ENCODE measurements at regions not wholly inside any gene's neighbourhood (a gene's known extent, or its start where the extent isn't known, plus 50 kb on each side); places are given as distances from the start of the nearest gene placed in this dataset.

DNA sequence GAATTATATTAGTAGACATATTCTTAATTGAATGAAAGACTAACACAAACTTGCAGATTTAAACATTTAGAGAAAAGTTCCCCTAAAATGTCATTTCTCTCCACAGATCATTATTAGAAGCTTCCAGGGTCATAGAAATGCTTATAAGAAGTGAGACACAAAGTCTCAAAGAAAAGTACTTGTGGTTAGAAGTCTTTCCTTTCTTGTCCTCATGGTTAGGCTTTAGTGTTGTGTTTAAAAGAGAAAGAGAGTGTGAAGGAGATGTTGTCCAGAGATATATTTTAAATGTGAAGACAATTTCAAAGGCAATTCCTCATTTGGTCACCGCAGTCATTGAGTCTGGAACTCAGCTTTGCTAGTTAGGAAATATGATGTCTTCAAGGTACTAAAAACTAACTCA, 230.4 kb upstream of the ARPP21 start:
- Histone ChIP-seq H3K36me3 (ENCODE audit: insufficient read depth) (no peaks in the 10 kb centered on the region), H3K4me1 (ENCODE audit: insufficient read depth) (no peaks in the 10 kb centered on the region), H3K27me3 (ENCODE audit: insufficient read depth) (no peaks in the 10 kb centered on the region), H3K4me2 (no peak overlapping the region), H3K4me3 (no peak overlapping the region), H2AFZ (no peak overlapping the region), H3K9me2 (ENCODE audit: insufficient read depth) (no peaks in the 10 kb centered on the region), H3F3A (replicated peaks; ENCODE audit: low read depth) (no peaks in the 10 kb centered on the region), H3K79me2 (replicated peaks; ENCODE audit: insufficient read depth) (no peaks in the 10 kb centered on the region), H4K20me1 (replicated peaks; ENCODE audit: insufficient read depth) (no peaks in the 10 kb centered on the region), H3K27ac (ENCODE audit: low read depth) (no peak overlapping the region)
- no peak overlapping the region for H3K4me3 Mint-ChIP-seq
- DNase-seq (ENCODE audit: low spot score) (no peak), ATAC-seq (no peak)
- H3K27me3 Mint-ChIP-seq (ENCODE audit: insufficient read depth, low read depth, poor library complexity): no peaks in the 10 kb centered on the region
- TF ChIP-seq ZNF114 (CRISPR knock-in tag; IDR thresholded peaks at IDR 0.05): no peak
- TF ChIP-seq, protein P1, sequence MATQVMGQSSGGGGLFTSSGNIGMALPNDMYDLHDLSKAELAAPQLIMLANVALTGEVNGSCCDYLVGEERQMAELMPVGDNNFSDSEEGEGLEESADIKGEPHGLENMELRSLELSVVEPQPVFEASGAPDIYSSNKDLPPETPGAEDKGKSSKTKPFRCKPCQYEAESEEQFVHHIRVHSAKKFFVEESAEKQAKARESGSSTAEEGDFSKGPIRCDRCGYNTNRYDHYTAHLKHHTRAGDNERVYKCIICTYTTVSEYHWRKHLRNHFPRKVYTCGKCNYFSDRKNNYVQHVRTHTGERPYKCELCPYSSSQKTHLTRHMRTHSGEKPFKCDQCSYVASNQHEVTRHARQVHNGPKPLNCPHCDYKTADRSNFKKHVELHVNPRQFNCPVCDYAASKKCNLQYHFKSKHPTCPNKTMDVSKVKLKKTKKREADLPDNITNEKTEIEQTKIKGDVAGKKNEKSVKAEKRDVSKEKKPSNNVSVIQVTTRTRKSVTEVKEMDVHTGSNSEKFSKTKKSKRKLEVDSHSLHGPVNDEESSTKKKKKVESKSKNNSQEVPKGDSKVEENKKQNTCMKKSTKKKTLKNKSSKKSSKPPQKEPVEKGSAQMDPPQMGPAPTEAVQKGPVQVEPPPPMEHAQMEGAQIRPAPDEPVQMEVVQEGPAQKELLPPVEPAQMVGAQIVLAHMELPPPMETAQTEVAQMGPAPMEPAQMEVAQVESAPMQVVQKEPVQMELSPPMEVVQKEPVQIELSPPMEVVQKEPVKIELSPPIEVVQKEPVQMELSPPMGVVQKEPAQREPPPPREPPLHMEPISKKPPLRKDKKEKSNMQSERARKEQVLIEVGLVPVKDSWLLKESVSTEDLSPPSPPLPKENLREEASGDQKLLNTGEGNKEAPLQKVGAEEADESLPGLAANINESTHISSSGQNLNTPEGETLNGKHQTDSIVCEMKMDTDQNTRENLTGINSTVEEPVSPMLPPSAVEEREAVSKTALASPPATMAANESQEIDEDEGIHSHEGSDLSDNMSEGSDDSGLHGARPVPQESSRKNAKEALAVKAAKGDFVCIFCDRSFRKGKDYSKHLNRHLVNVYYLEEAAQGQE (IDR thresholded peaks at IDR 0.05; ENCODE audit: unreplicated experiment): no peak
- no peak for TF ChIP-seq STAT1 (IDR thresholded peaks at IDR 0.05; ENCODE audit: unreplicated experiment)
- no peak for TF ChIP-seq NANOG (IDR thresholded peaks at IDR 0.05; ENCODE audit: borderline replicate concordance)
- TF ChIP-seq, protein P2, sequence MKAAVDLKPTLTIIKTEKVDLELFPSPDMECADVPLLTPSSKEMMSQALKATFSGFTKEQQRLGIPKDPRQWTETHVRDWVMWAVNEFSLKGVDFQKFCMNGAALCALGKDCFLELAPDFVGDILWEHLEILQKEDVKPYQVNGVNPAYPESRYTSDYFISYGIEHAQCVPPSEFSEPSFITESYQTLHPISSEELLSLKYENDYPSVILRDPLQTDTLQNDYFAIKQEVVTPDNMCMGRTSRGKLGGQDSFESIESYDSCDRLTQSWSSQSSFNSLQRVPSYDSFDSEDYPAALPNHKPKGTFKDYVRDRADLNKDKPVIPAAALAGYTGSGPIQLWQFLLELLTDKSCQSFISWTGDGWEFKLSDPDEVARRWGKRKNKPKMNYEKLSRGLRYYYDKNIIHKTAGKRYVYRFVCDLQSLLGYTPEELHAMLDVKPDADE (IDR thresholded peaks at IDR 0.05): no peak
- TF ChIP-seq, protein P3, sequence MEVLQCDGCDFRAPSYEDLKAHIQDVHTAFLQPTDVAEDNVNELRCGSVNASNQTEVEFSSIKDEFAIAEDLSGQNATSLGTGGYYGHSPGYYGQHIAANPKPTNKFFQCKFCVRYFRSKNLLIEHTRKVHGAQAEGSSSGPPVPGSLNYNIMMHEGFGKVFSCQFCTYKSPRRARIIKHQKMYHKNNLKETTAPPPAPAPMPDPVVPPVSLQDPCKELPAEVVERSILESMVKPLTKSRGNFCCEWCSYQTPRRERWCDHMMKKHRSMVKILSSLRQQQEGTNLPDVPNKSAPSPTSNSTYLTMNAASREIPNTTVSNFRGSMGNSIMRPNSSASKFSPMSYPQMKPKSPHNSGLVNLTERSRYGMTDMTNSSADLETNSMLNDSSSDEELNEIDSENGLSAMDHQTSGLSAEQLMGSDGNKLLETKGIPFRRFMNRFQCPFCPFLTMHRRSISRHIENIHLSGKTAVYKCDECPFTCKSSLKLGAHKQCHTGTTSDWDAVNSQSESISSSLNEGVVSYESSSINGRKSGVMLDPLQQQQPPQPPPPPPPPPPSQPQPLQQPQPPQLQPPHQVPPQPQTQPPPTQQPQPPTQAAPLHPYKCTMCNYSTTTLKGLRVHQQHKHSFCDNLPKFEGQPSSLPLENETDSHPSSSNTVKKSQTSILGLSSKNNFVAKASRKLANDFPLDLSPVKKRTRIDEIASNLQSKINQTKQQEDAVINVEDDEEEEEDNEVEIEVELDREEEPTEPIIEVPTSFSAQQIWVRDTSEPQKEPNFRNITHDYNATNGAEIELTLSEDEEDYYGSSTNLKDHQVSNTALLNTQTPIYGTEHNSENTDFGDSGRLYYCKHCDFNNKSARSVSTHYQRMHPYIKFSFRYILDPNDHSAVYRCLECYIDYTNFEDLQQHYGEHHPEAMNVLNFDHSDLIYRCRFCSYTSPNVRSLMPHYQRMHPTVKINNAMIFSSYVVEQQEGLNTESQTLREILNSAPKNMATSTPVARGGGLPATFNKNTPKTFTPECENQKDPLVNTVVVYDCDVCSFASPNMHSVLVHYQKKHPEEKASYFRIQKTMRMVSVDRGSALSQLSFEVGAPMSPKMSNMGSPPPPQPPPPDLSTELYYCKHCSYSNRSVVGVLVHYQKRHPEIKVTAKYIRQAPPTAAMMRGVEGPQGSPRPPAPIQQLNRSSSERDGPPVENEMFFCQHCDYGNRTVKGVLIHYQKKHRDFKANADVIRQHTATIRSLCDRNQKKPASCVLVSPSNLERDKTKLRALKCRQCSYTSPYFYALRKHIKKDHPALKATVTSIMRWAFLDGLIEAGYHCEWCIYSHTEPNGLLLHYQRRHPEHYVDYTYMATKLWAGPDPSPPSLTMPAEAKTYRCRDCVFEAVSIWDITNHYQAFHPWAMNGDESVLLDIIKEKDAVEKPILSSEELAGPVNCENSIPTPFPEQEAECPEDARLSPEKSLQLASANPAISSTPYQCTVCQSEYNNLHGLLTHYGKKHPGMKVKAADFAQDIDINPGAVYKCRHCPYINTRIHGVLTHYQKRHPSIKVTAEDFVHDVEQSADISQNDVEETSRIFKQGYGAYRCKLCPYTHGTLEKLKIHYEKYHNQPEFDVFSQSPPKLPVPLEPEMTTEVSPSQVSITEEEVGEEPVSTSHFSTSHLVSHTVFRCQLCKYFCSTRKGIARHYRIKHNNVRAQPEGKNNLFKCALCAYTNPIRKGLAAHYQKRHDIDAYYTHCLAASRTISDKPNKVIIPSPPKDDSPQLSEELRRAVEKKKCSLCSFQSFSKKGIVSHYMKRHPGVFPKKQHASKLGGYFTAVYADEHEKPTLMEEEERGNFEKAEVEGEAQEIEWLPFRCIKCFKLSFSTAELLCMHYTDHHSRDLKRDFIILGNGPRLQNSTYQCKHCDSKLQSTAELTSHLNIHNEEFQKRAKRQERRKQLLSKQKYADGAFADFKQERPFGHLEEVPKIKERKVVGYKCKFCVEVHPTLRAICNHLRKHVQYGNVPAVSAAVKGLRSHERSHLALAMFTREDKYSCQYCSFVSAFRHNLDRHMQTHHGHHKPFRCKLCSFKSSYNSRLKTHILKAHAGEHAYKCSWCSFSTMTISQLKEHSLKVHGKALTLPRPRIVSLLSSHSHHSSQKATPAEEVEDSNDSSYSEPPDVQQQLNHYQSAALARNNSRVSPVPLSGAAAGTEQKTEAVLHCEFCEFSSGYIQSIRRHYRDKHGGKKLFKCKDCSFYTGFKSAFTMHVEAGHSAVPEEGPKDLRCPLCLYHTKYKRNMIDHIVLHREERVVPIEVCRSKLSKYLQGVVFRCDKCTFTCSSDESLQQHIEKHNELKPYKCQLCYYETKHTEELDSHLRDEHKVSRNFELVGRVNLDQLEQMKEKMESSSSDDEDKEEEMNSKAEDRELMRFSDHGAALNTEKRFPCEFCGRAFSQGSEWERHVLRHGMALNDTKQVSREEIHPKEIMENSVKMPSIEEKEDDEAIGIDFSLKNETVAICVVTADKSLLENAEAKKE (CRISPR knock-in tag; IDR thresholded peaks at IDR 0.05): no peak
- no peak for TF ChIP-seq CREB1 (CRISPR knock-in tag; IDR thresholded peaks at IDR 0.05; ENCODE audit: low read depth)
- no peak for TF ChIP-seq EZH2phosphoT487 (IDR thresholded peaks at IDR 0.05; ENCODE audit: unreplicated experiment)
- TF ChIP-seq ZNF331 (CRISPR knock-in tag; IDR thresholded peaks at IDR 0.05; ENCODE audit: low read depth): no peak
- TF ChIP-seq, protein P4, sequence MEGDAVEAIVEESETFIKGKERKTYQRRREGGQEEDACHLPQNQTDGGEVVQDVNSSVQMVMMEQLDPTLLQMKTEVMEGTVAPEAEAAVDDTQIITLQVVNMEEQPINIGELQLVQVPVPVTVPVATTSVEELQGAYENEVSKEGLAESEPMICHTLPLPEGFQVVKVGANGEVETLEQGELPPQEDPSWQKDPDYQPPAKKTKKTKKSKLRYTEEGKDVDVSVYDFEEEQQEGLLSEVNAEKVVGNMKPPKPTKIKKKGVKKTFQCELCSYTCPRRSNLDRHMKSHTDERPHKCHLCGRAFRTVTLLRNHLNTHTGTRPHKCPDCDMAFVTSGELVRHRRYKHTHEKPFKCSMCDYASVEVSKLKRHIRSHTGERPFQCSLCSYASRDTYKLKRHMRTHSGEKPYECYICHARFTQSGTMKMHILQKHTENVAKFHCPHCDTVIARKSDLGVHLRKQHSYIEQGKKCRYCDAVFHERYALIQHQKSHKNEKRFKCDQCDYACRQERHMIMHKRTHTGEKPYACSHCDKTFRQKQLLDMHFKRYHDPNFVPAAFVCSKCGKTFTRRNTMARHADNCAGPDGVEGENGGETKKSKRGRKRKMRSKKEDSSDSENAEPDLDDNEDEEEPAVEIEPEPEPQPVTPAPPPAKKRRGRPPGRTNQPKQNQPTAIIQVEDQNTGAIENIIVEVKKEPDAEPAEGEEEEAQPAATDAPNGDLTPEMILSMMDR (conservative IDR thresholded peaks at IDR 0.05; ENCODE audit: low read depth in 2 of 2): no peak
- no peak for TF ChIP-seq EZH2 (IDR thresholded peaks at IDR 0.05; ENCODE audit: low read depth, unreplicated experiment)
- TF ChIP-seq JUNB (IDR thresholded peaks at IDR 0.05; ENCODE audit: unreplicated experiment): no peak
- no peak for TF ChIP-seq POLR2AphosphoS5 (IDR thresholded peaks at IDR 0.05; ENCODE audit: low read depth)
- no peaks in the 10 kb centered on the region for H3K9me3 Mint-ChIP-seq
- no peak overlapping the region for H3K27ac Mint-ChIP-seq
- H3K4me1 Mint-ChIP-seq: no peaks in the 10 kb centered on the region
- no peaks in the 10 kb centered on the region for H3K36me3 Mint-ChIP-seq (ENCODE audit: low read depth)

Measured in GM23338 (cell line).